Psoas muscle (tissue), 7 donors: ENCODE measurements at regions not wholly inside any gene's neighbourhood (a gene's known extent, or its start where the extent isn't known, plus 50 kb on each side); places are given as distances from the start of the nearest gene placed in this dataset.

Source experiments
- ATAC-seq, 4 donors: fragments of 200-7000 bp; cut with Tn5 transposase; one replicate each; pipeline ENCODE4 v1.9.1; 2020; ENCODE audit warnings: moderate library complexity in 3 of 4, mild to moderate bottlenecking in 2 of 4
- DNase-seq, 2 donors: peaks; one replicate each; pipeline ENCODE4 v3.0.0-alpha.2; 2020
- H3K27ac ChIP-seq: fragments of 200-600 bp; one replicate; pipeline ENCODE4 v1.8.0; 2022
- H3K27me3 ChIP-seq, 3 donors: fragments of 200-600 bp in 1 of 3; one replicate each; pipeline versions ENCODE4 v1.6.1 to v1.8.0; 2013 to 2022; ENCODE audit warnings: low read length in 2 of 3, mild to moderate bottlenecking in 2 of 3, moderate library complexity in 1 of 3; ENCODE audit not compliant: insufficient read depth in 3 of 3
- H3K36me3 ChIP-seq, 2 donors: fragments of 200-600 bp in 1 of 2; one replicate each; pipeline versions ENCODE4 v1.6.1 to v1.8.0; 2013 to 2022; ENCODE audit warnings: low read depth in 1 of 2, mild to moderate bottlenecking in 1 of 2, moderate library complexity in 1 of 2; ENCODE audit not compliant: insufficient read depth in 1 of 2
- H3K4me1 ChIP-seq: fragments of 200-600 bp; one replicate; pipeline ENCODE4 v1.8.0; 2022
- H3K4me3 ChIP-seq: fragments of 200-600 bp; one replicate; pipeline ENCODE4 v1.8.0; 2022; ENCODE audit warnings: mild to moderate bottlenecking
- H3K9me3 ChIP-seq: fragments of 200-600 bp; one replicate; pipeline ENCODE4 v1.8.0; 2022
- CTCF ChIP-seq: fragments of 200-600 bp; IDR thresholded peaks from one replicate; pipeline ENCODE4 v1.8.0; 2022; ENCODE audit warnings: antibody characterized with exemption
- WGBS, 3 donors: extraction: QIAGEN DNeasy Blood & Tissue Kit; methylation state at CpG; one replicate each; pipeline versions ENCODE4 v1.1.6 to v1.1.7; 2013; 5-methylcytosine and 5-hydroxymethylcytosine counted together
- intact Hi-C, 2 donors: fragments of 100-400 bp; cut with DNase I; formaldehyde crosslinking; loops; one replicate each; pipeline versions ENCODE4 v1.11.0 to v1.14.2; 2022
- donor health status: healthy with polysubstance abuse.
- donor health status: DM: no; HTN: no; CAD: no; lungs with moderate emphysema.
- donor health status: Bipolar disorder and iron deficiency.
- donor health status: healthy.
- donor health status: DM: yes; HTN: yes; CAD: no.
- donor health status: DM: no; HTN: no; CAD: no.
- donor health status: DM: yes; HTN: yes; CAD: no.

DNA sequence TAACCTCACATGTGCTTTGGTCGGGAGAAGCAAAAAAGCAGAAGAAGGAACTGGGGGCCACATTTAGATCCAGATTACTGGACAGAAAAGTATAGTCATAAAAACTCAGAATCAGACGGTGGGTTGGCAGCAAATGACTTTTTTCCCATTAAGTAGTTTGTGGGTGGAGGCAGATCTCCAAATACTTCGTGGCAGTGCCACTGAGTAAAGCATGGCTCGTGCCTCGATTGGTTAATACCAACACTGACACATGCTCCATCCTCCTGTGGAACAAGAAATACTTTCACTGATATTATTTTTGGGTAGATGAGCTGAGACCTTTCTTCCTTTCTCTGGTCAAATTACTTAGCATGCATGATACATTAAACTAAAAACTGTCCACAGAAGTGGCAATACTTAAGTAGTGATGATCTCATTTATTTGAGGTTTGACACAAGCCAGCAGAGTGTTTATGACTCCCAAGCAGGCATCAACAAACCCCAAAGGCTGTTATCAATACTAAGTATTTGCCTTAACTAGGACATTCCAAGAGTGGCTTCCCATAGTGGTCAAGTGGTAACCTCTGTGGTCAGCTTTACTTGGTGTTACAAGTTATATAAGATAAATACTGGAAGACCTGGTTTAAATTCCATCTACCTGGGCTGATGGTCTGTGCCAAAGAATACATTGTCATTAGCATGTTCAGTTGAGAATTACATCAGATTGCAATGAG lies 500.0 kb upstream of the RUNX1 start:
- intact Hi-C loops = no loop called here
- DNase-seq = no peak
- Histone ChIP-seq H3K4me1 (no peaks in the 10 kb centered on the region), H3K9me3 (no peaks in the 10 kb centered on the region), H3K27ac (no peak overlapping the region), H3K27me3 (peaks cover 0 to 4% (median 0%) of the 10 kb centered on the region in 3 donors), H3K4me3 (no peak overlapping the region), H3K36me3 (no peaks in the 10 kb centered on the region)
- ATAC-seq = no peak
- no peak for TF ChIP-seq CTCF
- WGBS, 3 donors = 76 to 81% (median 81%) methylated on average over 5 of the region's 5 CpGs

GRCh38 chr21:35547946-35548774 lies 499.1 kb upstream of the RUNX1 start:
- 83 to 88% (median 88%) methylated on average over 7 of the region's 7 CpGs for WGBS, 3 donors
- Histone ChIP-seq H3K4me1 (no peaks in the 10 kb centered on the region), H3K27me3 (peaks cover 0 to 4% (median 0%) of the 10 kb centered on the region in 3 donors), H3K27ac (no peak overlapping the region), H3K9me3 (no peaks in the 10 kb centered on the region), H3K36me3 (no peaks in the 10 kb centered on the region), H3K4me3 (no peak overlapping the region)
- no peak for TF ChIP-seq CTCF
- intact Hi-C loops = no loop called here
- ATAC-seq (no peak), DNase-seq (no peak)

- Histone ChIP-seq H3K4me1 (no peaks in the 10 kb centered on the region), H3K4me3 (no peak overlapping the region), H3K27me3 (peaks cover 0 to 3% (median 0%) of the 10 kb centered on the region in 3 donors), H3K36me3 (no peaks in the 10 kb centered on the region), H3K9me3 (no peaks in the 10 kb centered on the region), H3K27ac (no peak overlapping the region)
- no peak for TF ChIP-seq CTCF
- DNase-seq = no peak
- ATAC-seq = no peak
- intact Hi-C loops = no loop called here
- 58 to 69% (median 59%) methylated on average over 5 of the region's 5 CpGs for WGBS, 3 donors
These were observed 494.6 kb upstream of the RUNX1 start for GRCh38 chr21:35543746-35544145.

GRCh38 chr21:35540950-35541638 lies 492.0 kb upstream of the RUNX1 start:
- intact Hi-C loops = no loop called here

More at GRCh38 chr21:35540950-35541638, 492.0 kb upstream of the RUNX1 start:
- ATAC-seq = no peak
- no peaks in the 10 kb centered on the region for H3K9me3 ChIP-seq
- TF ChIP-seq CTCF = no peak
- H3K36me3 ChIP-seq = no peaks in the 10 kb centered on the region
- no peak overlapping the region for H3K27ac ChIP-seq
- no peak overlapping the region for H3K4me3 ChIP-seq
- H3K4me1 ChIP-seq = no peaks in the 10 kb centered on the region
- whole genome bisulfite sequencing, 3 donors = 78 to 80% (median 78%) methylated on average over 4 of the region's 4 CpGs
- peaks cover 0 to 3% (median 0%) of the 10 kb centered on the region in 3 donors for H3K27me3 ChIP-seq
- no peak for DNase-seq
